ENCODE measurements at regions not wholly inside any gene's neighbourhood (a gene's known extent, or its start where the extent isn't known, plus 50 kb on each side); places are given as distances from the start of the nearest gene placed in this dataset.
"Not testable (repeated sequence)": the region's sequence is repeated elsewhere in the genome, so short reads cannot be mapped to it uniquely, and the experiment has no call there.

GRCh38 chr5:100066020-100066419, 469.2 kb upstream of the FAM174A start:
- H3K9me3 ChIP-seq (ENCODE audit: control insufficient read depth, insufficient read depth, low read length); H3K27ac ChIP-seq (ENCODE audit: low read length); H3K4me3 ChIP-seq (ENCODE audit: low read length); DNase-seq (ENCODE audit: low read depth, low spot score); H3K27me3 ChIP-seq (ENCODE audit: control insufficient read depth, insufficient read depth, low read length); H3K4me1 ChIP-seq (ENCODE audit: control insufficient read depth, insufficient read depth, low read length); H3K36me3 ChIP-seq (ENCODE audit: control insufficient read depth, insufficient read depth, low read length): not testable (repeated sequence)
- WGBS (ENCODE audit: insufficient coverage, insufficient read length) = no CpG with 5 or more reads among the region's 17 CpGs

GRCh38 chr5:100043475-100043874, 491.7 kb upstream of the FAM174A start:
- no peaks in the 10 kb centered on the region for H3K4me1 ChIP-seq (ENCODE audit: control insufficient read depth, insufficient read depth, low read length)
- no peaks in the 10 kb centered on the region for H3K27me3 ChIP-seq (ENCODE audit: control insufficient read depth, insufficient read depth, low read length)
- no peaks in the 10 kb centered on the region for H3K36me3 ChIP-seq (ENCODE audit: control insufficient read depth, insufficient read depth, low read length)
- H3K9me3 ChIP-seq (ENCODE audit: control insufficient read depth, insufficient read depth, low read length) = no peaks in the 10 kb centered on the region
- H3K27ac ChIP-seq (ENCODE audit: low read length) = no peak overlapping the region
- DNase-seq (ENCODE audit: low read depth, low spot score) = no peak
- WGBS (ENCODE audit: insufficient coverage, insufficient read length) = no CpG with 5 or more reads among the region's 2 CpGs
- no peak overlapping the region for H3K4me3 ChIP-seq (ENCODE audit: low read length)

GRCh38 chr5:100026606-100027005, 508.6 kb upstream of the FAM174A start:
- WGBS (ENCODE audit: insufficient coverage, insufficient read length) = no CpG with 5 or more reads among the region's 2 CpGs
- no peaks in the 10 kb centered on the region for H3K36me3 ChIP-seq (ENCODE audit: control insufficient read depth, insufficient read depth, low read length)
- H3K4me1 ChIP-seq (ENCODE audit: control insufficient read depth, insufficient read depth, low read length) = no peaks in the 10 kb centered on the region
- no peak overlapping the region for H3K27ac ChIP-seq (ENCODE audit: low read length)
- no peak for DNase-seq (ENCODE audit: low read depth, low spot score)
- no peak overlapping the region for H3K4me3 ChIP-seq (ENCODE audit: low read length)
- no peaks in the 10 kb centered on the region for H3K9me3 ChIP-seq (ENCODE audit: control insufficient read depth, insufficient read depth, low read length)
- H3K27me3 ChIP-seq (ENCODE audit: control insufficient read depth, insufficient read depth, low read length) = no peaks in the 10 kb centered on the region

- Histone ChIP-seq H3K4me3 (ENCODE audit: low read length) (no peak overlapping the region), H3K27me3 (ENCODE audit: control insufficient read depth, insufficient read depth, low read length) (no peaks in the 10 kb centered on the region), H3K36me3 (ENCODE audit: control insufficient read depth, insufficient read depth, low read length) (no peaks in the 10 kb centered on the region), H3K27ac (ENCODE audit: low read length) (no peak overlapping the region), H3K4me1 (ENCODE audit: control insufficient read depth, insufficient read depth, low read length) (no peaks in the 10 kb centered on the region), H3K9me3 (ENCODE audit: control insufficient read depth, insufficient read depth, low read length) (no peaks in the 10 kb centered on the region)
- DNase-seq (ENCODE audit: low read depth, low spot score) = no peak
Measured at GRCh38 chr5:100023536-100023935, 511.6 kb upstream of the FAM174A start.

GRCh38 chr5:100017520-100018262, 517.5 kb upstream of the FAM174A start:
- Histone ChIP-seq H3K27ac (ENCODE audit: low read length) (no peak overlapping the region), H3K36me3 (ENCODE audit: control insufficient read depth, insufficient read depth, low read length) (no peaks in the 10 kb centered on the region), H3K4me1 (ENCODE audit: control insufficient read depth, insufficient read depth, low read length) (no peaks in the 10 kb centered on the region), H3K9me3 (ENCODE audit: control insufficient read depth, insufficient read depth, low read length) (no peaks in the 10 kb centered on the region), H3K4me3 (ENCODE audit: low read length) (no peak overlapping the region), H3K27me3 (ENCODE audit: control insufficient read depth, insufficient read depth, low read length) (no peaks in the 10 kb centered on the region)
- no CpG with 5 or more reads among the region's 6 CpGs for WGBS (ENCODE audit: insufficient coverage, insufficient read length)
- no peak for DNase-seq (ENCODE audit: low read depth, low spot score)

- H3K27me3 ChIP-seq (ENCODE audit: control insufficient read depth, insufficient read depth, low read length); H3K4me3 ChIP-seq (ENCODE audit: low read length); H3K36me3 ChIP-seq (ENCODE audit: control insufficient read depth, insufficient read depth, low read length); H3K9me3 ChIP-seq (ENCODE audit: control insufficient read depth, insufficient read depth, low read length); H3K27ac ChIP-seq (ENCODE audit: low read length); H3K4me1 ChIP-seq (ENCODE audit: control insufficient read depth, insufficient read depth, low read length); DNase-seq (ENCODE audit: low read depth, low spot score): not testable (repeated sequence)
- no CpG with 5 or more reads among the region's 4 CpGs for WGBS (ENCODE audit: insufficient coverage, insufficient read length)
Measured at GRCh38 chr5:100013305-100013704, 521.9 kb upstream of the FAM174A start.

- H3K9me3 ChIP-seq (ENCODE audit: control insufficient read depth, insufficient read depth, low read length); H3K36me3 ChIP-seq (ENCODE audit: control insufficient read depth, insufficient read depth, low read length); DNase-seq (ENCODE audit: low read depth, low spot score); H3K4me1 ChIP-seq (ENCODE audit: control insufficient read depth, insufficient read depth, low read length); H3K27ac ChIP-seq (ENCODE audit: low read length); H3K27me3 ChIP-seq (ENCODE audit: control insufficient read depth, insufficient read depth, low read length); H3K4me3 ChIP-seq (ENCODE audit: low read length): not testable (repeated sequence)
- no CpG with 5 or more reads among the region's 10 CpGs for WGBS (ENCODE audit: insufficient coverage, insufficient read length)
Measured at GRCh38 chr5:100011160-100011559, 524.0 kb upstream of the FAM174A start.

GRCh38 chr5:100004969-100005368, 530.2 kb upstream of the FAM174A start:
- no peaks in the 10 kb centered on the region for H3K4me1 ChIP-seq (ENCODE audit: control insufficient read depth, insufficient read depth, low read length)
- no peaks in the 10 kb centered on the region for H3K27me3 ChIP-seq (ENCODE audit: control insufficient read depth, insufficient read depth, low read length)
- H3K27ac ChIP-seq (ENCODE audit: low read length) = no peak overlapping the region
- no peaks in the 10 kb centered on the region for H3K36me3 ChIP-seq (ENCODE audit: control insufficient read depth, insufficient read depth, low read length)
- no peak for DNase-seq (ENCODE audit: low read depth, low spot score)
- no peak overlapping the region for H3K4me3 ChIP-seq (ENCODE audit: low read length)
- H3K9me3 ChIP-seq (ENCODE audit: control insufficient read depth, insufficient read depth, low read length) = no peaks in the 10 kb centered on the region

- DNase-seq (ENCODE audit: low read depth, low spot score) = no peak
- WGBS (ENCODE audit: insufficient coverage, insufficient read length) = no CpG with 5 or more reads among the region's 2 CpGs
- H3K36me3 ChIP-seq (ENCODE audit: control insufficient read depth, insufficient read depth, low read length) = no peaks in the 10 kb centered on the region
Measured at GRCh38 chr5:99998319-99998718, 536.9 kb upstream of the FAM174A start.

GRCh38 chr5:99995407-99995806, 539.8 kb upstream of the FAM174A start:
- Histone ChIP-seq H3K27ac (ENCODE audit: low read length) (no peak overlapping the region), H3K36me3 (ENCODE audit: control insufficient read depth, insufficient read depth, low read length) (no peaks in the 10 kb centered on the region), H3K27me3 (ENCODE audit: control insufficient read depth, insufficient read depth, low read length) (no peaks in the 10 kb centered on the region), H3K9me3 (ENCODE audit: control insufficient read depth, insufficient read depth, low read length) (no peaks in the 10 kb centered on the region), H3K4me3 (ENCODE audit: low read length) (no peak overlapping the region), H3K4me1 (ENCODE audit: control insufficient read depth, insufficient read depth, low read length) (no peaks in the 10 kb centered on the region)
- no CpG with 5 or more reads among the region's 2 CpGs for WGBS (ENCODE audit: insufficient coverage, insufficient read length)
- no peak for DNase-seq (ENCODE audit: low read depth, low spot score)

More at GRCh38 chr5:99998319-99998718, 536.9 kb upstream of the FAM174A start:
- Histone ChIP-seq H3K4me3 (ENCODE audit: low read length) (no peak overlapping the region), H3K27me3 (ENCODE audit: control insufficient read depth, insufficient read depth, low read length) (no peaks in the 10 kb centered on the region), H3K27ac (ENCODE audit: low read length) (no peak overlapping the region), H3K4me1 (ENCODE audit: control insufficient read depth, insufficient read depth, low read length) (no peaks in the 10 kb centered on the region), H3K9me3 (ENCODE audit: control insufficient read depth, insufficient read depth, low read length) (no peaks in the 10 kb centered on the region)

- no peaks in the 10 kb centered on the region for H3K27me3 ChIP-seq (ENCODE audit: control insufficient read depth, insufficient read depth, low read length)
- no CpG with 5 or more reads among the region's 4 CpGs for WGBS (ENCODE audit: insufficient coverage, insufficient read length)
- H3K9me3 ChIP-seq (ENCODE audit: control insufficient read depth, insufficient read depth, low read length) = no peaks in the 10 kb centered on the region
- no peaks in the 10 kb centered on the region for H3K4me1 ChIP-seq (ENCODE audit: control insufficient read depth, insufficient read depth, low read length)
- H3K4me3 ChIP-seq (ENCODE audit: low read length) = no peak overlapping the region
- DNase-seq (ENCODE audit: low read depth, low spot score) = no peak
- H3K27ac ChIP-seq (ENCODE audit: low read length) = no peak overlapping the region
- H3K36me3 ChIP-seq (ENCODE audit: control insufficient read depth, insufficient read depth, low read length) = no peaks in the 10 kb centered on the region
Measured at GRCh38 chr5:99973779-99974178, 561.4 kb upstream of the FAM174A start.
